OCI-LY1 (cell line): ENCODE measurements at regions not wholly inside any gene's neighbourhood (a gene's known extent, or its start where the extent isn't known, plus 50 kb on each side); places are given as distances from the start of the nearest gene placed in this dataset.

Source experiments
- H2AFZ ChIP-seq: fragments of 200-600 bp; sonication (generic), shearing (Covaris generic); 2 replicates; pipeline ENCODE4 v1.6.0; 2014; ENCODE audit warnings: antibody characterized with exemption, mild to moderate bottlenecking, low read length
- H3F3A ChIP-seq: fragments of 200-600 bp; sonication (generic), shearing (Covaris generic); 2 replicates; pipeline ENCODE4 v1.6.0; 2014; ENCODE audit warnings: mild to moderate bottlenecking, antibody characterized with exemption, low read length, moderate library complexity; ENCODE audit not compliant: insufficient read depth
- H3K27ac ChIP-seq: fragments of 200-600 bp; sonication (generic); 2 replicates; pipeline ENCODE4 v1.5.1; 2014; ENCODE audit warnings: low read length, mixed run types, mild to moderate bottlenecking, low read depth; ENCODE audit not compliant: poor library complexity, severe bottlenecking
- H3K27me3 ChIP-seq: fragments of 200-600 bp; sonication (generic); 2 replicates; pipeline ENCODE4 v1.6.0; 2014; ENCODE audit warnings: antibody characterized with exemption, mild to moderate bottlenecking, low read length, moderate library complexity; ENCODE audit not compliant: insufficient read depth
- H3K36me3 ChIP-seq: fragments of 200-600 bp; sonication (generic); 2 replicates; pipeline ENCODE4 v1.6.1; 2014; ENCODE audit warnings: mild to moderate bottlenecking, antibody characterized with exemption, low read length, moderate library complexity, mixed read lengths; ENCODE audit not compliant: insufficient read depth
- H3K4me1 ChIP-seq: fragments of 200-600 bp; sonication (generic); 2 replicates; pipeline ENCODE4 v1.5.1; 2014; ENCODE audit warnings: mild to moderate bottlenecking, low read length, moderate library complexity; ENCODE audit not compliant: insufficient read depth, severe bottlenecking
- H3K4me2 ChIP-seq: fragments of 200-600 bp; sonication (generic), shearing (Covaris generic); 2 replicates; pipeline ENCODE4 v1.6.1; 2014; ENCODE audit warnings: low read length
- H3K4me3 ChIP-seq: fragments of 200-600 bp; sonication (generic); 2 replicates; pipeline ENCODE4 v1.5.1; 2014; ENCODE audit warnings: low read length, low read depth, mild to moderate bottlenecking, mixed read lengths; ENCODE audit not compliant: poor library complexity, severe bottlenecking
- H3K79me2 ChIP-seq: fragments of 200-600 bp; shearing (Covaris generic); 2 replicates; pipeline ENCODE4 v1.6.1; 2016; ENCODE audit warnings: mixed run types, low read length, mixed read lengths; ENCODE audit not compliant: insufficient read depth
- H3K9ac ChIP-seq: fragments of 200-600 bp; sonication (generic), shearing (Covaris generic); 2 replicates; pipeline ENCODE4 v1.6.1; 2014; ENCODE audit warnings: mild to moderate bottlenecking, low read length, mixed read lengths
- H3K9me2 ChIP-seq: fragments of 200-600 bp; sonication (generic), shearing (Covaris generic); 2 replicates; pipeline ENCODE4 v1.6.1; 2014; ENCODE audit warnings: low read depth, mild to moderate bottlenecking, low read length, mixed read lengths
- H3K9me3 ChIP-seq: fragments of 200-600 bp; shearing (Covaris generic); 2 replicates; pipeline ENCODE4 v1.6.1; 2014; ENCODE audit warnings: low read length, mixed read lengths
- H4K20me1 ChIP-seq: fragments of 200-600 bp; sonication (generic), shearing (Covaris generic); 2 replicates; pipeline ENCODE4 v1.6.0; 2016; ENCODE audit warnings: mild to moderate bottlenecking, low read length; ENCODE audit not compliant: insufficient read depth
- EZH2 ChIP-seq: fragments of 200-600 bp; sonication (generic), shearing (Covaris generic); IDR thresholded peaks from 2 replicates; pipeline ENCODE4 v1.8.0; 2017; ENCODE audit warnings: borderline replicate concordance, mixed run types, mild to moderate bottlenecking, antibody characterized with exemption, low read length, moderate library complexity, mixed read lengths
- TF ChIP-seq, protein P1 (sequence below): fragments of 200-600 bp; sonication (generic), shearing (Covaris generic); IDR thresholded peaks from 2 replicates; pipeline ENCODE4 v1.5.1; 2017; ENCODE audit warnings: mild to moderate bottlenecking, antibody characterized with exemption, low read length, moderate library complexity, mixed read lengths

DNA sequence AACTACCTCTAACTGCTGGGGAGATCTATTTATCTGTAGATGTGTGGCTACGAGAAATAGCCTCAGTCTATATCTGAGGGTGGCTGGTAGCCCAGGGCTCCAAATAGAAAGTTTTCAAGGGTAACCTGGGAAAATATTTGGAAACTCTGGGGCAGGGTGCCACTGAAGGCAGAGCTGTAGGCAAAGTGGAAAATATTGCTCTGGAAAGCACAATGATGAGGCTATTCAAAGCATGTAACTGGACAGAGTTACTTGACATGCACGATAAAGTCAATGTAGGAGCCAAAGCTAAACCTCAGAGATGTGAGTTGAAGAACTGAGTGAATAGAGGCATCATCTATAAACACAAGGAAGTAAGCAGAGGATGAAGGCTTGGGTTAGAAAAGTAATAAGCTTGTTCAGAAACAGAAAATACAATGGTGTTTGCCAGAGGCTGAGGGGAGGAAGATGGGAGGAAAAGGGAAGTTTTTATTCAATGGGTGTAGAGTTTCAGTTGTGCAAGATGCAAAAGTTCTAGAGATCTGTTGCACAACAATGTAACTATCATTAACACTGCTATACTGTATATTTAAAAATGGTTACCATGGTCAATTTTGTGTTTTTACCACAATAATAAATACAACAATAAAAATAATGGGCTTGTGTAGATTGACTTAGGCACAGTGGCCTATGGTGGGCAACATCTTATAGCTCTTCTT is 171.6 kb downstream of the MBD2 start:
- H3K27ac ChIP-seq: no peak overlapping the region
- H3K9me3 ChIP-seq: no peaks in the 10 kb centered on the region
- H3K27me3 ChIP-seq: no peaks in the 10 kb centered on the region
- no peaks in the 10 kb centered on the region for H3K4me1 ChIP-seq
- no peaks in the 10 kb centered on the region for H3K9me2 ChIP-seq
- no peak overlapping the region for H3K4me3 ChIP-seq
- H4K20me1 ChIP-seq: no peaks in the 10 kb centered on the region
- H3K4me2 ChIP-seq: no peak overlapping the region
- no peaks in the 10 kb centered on the region for H3K36me3 ChIP-seq
- no peak overlapping the region for H2AFZ ChIP-seq
- H3F3A ChIP-seq: no peaks in the 10 kb centered on the region
- no peak overlapping the region for H3K9ac ChIP-seq
- H3K79me2 ChIP-seq: no peaks in the 10 kb centered on the region
- no peak for TF ChIP-seq EZH2

DNA sequence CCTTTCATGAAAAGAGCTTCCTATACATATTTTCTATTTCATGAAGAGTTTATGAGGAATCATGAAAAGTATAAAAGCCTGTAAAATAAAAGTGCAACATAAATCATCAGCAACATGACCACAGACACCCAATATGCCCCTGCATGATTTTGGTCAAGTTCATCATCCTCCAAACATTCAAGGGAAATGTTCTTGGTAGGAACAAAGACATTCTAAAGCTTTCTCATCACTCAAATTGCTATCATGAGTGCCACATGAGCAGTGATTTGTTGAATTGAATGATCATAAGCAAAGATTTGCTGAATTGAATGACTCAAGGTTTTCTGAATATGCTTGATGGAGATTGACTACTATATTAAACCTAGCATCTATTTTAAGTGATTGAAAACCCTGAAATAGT is 172.2 kb downstream of the MBD2 start:
- H3K9me2 ChIP-seq: no peaks in the 10 kb centered on the region
- H3K4me3 ChIP-seq: no peak overlapping the region

DNA sequence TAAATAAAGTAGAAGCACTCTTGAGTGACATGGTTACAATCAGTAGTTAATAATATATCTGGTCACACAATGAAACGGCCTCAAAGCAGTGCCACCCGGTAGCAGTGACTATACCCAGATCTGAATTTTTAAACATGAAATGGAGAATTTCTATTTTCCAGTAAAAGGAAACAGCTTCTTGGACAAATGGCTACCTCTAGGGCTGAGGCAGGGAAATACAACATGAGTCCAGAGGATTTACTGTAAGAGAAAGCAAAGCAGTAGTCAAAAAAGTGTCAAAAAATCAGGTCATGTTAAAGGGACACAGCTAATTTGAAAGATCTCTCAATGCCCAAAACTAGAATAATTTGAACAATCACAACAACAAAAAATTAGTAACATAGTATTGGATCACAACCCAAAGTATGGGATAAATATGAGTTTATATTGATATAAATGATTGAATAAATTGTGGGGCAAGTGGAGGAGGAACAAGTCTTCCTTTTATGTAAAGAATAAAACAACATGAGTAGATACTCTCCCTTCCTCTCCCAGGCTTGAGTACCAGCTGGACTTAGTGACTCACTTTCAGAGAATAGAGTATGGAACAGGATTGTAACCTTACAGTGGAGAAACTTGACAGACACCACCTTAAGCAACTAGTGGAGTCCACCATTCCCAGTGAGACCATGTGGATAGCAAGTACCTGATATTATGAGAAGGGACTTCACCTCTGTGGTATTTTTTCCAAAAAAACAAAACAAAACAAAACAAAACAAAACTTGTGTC is 180.8 kb downstream of the MBD2 start:
- no peak overlapping the region for H3K4me2 ChIP-seq
- H3K27me3 ChIP-seq: no peaks in the 10 kb centered on the region
- H3K27ac ChIP-seq: no peak overlapping the region
- TF ChIP-seq, protein P1, sequence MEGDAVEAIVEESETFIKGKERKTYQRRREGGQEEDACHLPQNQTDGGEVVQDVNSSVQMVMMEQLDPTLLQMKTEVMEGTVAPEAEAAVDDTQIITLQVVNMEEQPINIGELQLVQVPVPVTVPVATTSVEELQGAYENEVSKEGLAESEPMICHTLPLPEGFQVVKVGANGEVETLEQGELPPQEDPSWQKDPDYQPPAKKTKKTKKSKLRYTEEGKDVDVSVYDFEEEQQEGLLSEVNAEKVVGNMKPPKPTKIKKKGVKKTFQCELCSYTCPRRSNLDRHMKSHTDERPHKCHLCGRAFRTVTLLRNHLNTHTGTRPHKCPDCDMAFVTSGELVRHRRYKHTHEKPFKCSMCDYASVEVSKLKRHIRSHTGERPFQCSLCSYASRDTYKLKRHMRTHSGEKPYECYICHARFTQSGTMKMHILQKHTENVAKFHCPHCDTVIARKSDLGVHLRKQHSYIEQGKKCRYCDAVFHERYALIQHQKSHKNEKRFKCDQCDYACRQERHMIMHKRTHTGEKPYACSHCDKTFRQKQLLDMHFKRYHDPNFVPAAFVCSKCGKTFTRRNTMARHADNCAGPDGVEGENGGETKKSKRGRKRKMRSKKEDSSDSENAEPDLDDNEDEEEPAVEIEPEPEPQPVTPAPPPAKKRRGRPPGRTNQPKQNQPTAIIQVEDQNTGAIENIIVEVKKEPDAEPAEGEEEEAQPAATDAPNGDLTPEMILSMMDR: no peak
- no peak for TF ChIP-seq EZH2
- no peak overlapping the region for H3K9ac ChIP-seq
- no peaks in the 10 kb centered on the region for H3K9me2 ChIP-seq
- H3K9me3 ChIP-seq: no peaks in the 10 kb centered on the region
- H4K20me1 ChIP-seq: no peaks in the 10 kb centered on the region
- H2AFZ ChIP-seq: no peak overlapping the region
- no peaks in the 10 kb centered on the region for H3K4me1 ChIP-seq
- no peaks in the 10 kb centered on the region for H3K36me3 ChIP-seq
- H3K79me2 ChIP-seq: no peaks in the 10 kb centered on the region
- no peak overlapping the region for H3K4me3 ChIP-seq
- no peaks in the 10 kb centered on the region for H3F3A ChIP-seq

More for the DNA sequence above, 172.2 kb downstream of the MBD2 start:
- H4K20me1 ChIP-seq: no peaks in the 10 kb centered on the region
- no peak overlapping the region for H3K4me2 ChIP-seq
- no peak overlapping the region for H3K9ac ChIP-seq
- no peaks in the 10 kb centered on the region for H3F3A ChIP-seq
- H3K9me3 ChIP-seq: no peaks in the 10 kb centered on the region
- TF ChIP-seq, protein P1: no peak
- H3K27ac ChIP-seq: no peak overlapping the region
- no peaks in the 10 kb centered on the region for H3K36me3 ChIP-seq
- H3K79me2 ChIP-seq: no peaks in the 10 kb centered on the region
- no peak overlapping the region for H2AFZ ChIP-seq
- no peaks in the 10 kb centered on the region for H3K4me1 ChIP-seq
- no peaks in the 10 kb centered on the region for H3K27me3 ChIP-seq

DNA sequence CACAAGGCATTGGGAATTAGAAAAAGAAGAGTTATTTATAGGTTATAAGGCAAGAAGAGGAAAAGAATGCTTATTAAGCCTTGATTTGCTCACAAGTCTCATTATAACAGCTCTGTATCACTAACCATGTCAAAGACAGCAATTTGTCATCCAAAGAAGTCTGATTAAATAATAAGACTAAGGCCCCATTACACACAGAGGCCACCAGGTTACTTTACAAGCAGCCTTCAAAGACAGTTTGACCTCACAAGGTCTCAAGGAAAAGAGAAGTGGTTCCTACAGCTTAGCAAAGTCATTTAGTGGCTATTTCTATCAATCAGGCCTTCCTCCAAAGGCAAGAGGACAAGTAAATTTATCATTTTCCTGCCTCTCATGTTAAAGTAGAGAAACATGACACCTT is 188.5 kb downstream of the MBD2 start:
- H3K36me3 ChIP-seq: no peaks in the 10 kb centered on the region
- TF ChIP-seq EZH2: no peak
- TF ChIP-seq, protein P1: no peak
- H3K79me2 ChIP-seq: no peaks in the 10 kb centered on the region

More for the DNA sequence above, 188.5 kb downstream of the MBD2 start:
- Histone ChIP-seq H3K4me2 (no peak overlapping the region), H3K9me2 (no peaks in the 10 kb centered on the region), H2AFZ (no peak overlapping the region), H3K9me3 (no peaks in the 10 kb centered on the region), H3K9ac (no peak overlapping the region), H3K27me3 (no peaks in the 10 kb centered on the region), H3K4me1 (no peaks in the 10 kb centered on the region), H3F3A (no peaks in the 10 kb centered on the region), H3K27ac (no peak overlapping the region), H4K20me1 (no peaks in the 10 kb centered on the region), H3K4me3 (no peak overlapping the region)
